OCI-M1 (cell line): ENCODE measurements at regions not wholly inside any gene's neighbourhood (a gene's known extent, or its start where the extent isn't known, plus 50 kb on each side); places are given as distances from the start of the nearest gene placed in this dataset.
A peak's percentile ranks its signal among the peaks of the same experiment; 100 is the strongest.
"Not testable (repeated sequence)": the region's sequence is repeated elsewhere in the genome, so short reads cannot be mapped to it uniquely, and the experiment has no call there.

Experiments used
- DNase-seq: peaks from one replicate; lab custom pipeline; 2025; lab: John Stamatoyannopoulos, UW

DNA sequence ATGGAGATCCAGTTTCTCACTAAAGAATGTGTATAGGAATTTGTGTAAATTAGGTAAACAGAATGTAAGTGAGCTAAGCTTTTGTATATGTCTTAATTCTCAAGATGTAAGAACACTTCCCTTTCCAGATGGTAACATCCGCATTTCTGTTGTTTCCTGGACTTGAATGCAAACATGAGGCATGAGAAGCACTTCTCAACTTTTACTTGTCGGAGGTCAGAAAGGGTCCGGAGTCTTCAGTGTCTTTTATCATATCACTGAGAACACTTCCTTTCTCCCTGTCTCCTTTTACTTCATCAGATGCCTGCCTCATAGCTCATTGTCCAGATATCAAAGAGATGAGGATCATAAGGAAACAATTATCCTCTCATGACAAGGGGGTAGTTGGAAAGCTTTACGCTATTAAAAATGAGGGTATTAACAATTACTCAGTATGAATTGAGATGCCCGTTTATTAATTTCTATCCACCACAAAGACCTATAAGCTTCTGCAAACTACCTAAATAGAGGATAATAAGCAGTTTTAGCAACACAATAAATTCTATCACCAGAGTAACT is 214.1 kb upstream of the FLRT2 start:
- no peak for DNase-seq

DNA sequence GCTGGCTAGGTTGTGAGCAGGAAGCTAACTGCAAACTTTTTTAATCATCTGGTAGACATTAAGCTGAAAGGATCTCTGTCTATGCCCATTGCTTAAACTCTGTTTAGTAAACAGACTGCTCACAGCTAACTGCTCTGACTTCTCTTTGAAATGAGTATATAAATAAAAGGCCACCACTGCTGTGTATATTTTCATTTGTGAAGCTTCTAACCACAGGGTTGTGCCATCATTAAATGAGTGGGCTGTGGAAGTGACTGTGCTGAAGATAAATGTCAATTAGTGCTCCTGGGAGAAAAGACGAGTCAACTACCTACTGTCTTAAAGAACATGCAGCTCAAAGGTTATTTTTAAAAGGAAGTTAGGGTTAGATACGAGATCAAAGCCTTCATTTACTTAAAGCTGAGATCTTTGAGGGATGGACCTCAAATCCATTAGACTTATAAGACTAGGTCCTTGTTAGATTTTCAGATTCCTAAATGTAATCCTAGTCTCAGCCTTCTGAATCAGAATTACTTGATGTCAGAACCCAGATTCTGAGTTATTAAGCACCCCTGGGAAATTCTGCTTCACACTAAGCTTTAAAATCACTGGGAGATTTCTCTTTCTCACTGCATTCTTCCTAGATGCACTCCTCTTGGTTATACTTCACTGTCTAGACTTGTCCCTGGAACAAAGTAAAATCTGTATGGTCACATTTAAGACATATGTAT is 213.1 kb upstream of the FLRT2 start:
- DNase-seq = peak; percentile 8

DNA sequence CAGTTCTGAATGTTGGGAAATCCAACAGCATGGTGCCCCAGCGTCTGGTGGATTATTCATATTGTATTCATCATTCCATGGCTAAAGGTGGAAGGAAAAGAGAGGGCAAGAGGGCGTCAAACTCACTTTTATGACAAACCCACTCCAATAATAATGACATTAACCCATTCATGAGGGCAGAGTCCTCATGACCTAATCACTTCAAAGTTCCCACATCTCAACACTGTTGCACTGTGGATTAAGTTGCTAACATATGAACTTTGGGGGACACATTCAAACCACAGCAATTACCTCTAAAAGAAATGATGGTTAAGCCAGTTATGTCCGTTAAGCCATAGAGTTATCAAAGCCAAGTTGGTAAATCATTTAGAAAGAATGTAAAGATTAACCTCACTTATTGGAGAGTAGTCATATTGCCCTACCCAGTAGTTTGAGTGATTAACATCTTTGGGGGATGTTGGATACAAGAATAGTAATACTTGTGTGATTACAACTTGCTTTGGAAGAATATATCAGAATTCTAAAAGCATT is 212.4 kb upstream of the FLRT2 start:
- no peak for DNase-seq

DNA sequence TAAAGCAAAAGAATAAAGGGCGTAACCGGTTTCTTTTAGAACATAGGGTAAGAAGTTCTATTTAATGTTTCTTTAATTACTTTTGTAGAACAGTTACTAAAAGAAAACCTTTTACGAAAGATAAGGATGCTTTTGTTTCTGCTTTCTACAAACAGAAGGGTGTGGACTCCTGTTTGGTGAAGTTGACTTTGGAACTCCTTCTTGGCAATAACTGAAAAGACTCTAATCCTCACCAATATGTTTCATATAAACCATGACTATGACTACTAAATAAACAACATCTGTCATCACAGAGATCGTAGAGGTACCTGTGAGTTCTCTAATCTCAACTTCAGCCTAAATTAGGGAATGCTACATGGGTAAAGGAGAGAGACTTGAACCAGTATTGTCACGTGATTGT is 210.8 kb upstream of the FLRT2 start:
- no peak for DNase-seq

DNA sequence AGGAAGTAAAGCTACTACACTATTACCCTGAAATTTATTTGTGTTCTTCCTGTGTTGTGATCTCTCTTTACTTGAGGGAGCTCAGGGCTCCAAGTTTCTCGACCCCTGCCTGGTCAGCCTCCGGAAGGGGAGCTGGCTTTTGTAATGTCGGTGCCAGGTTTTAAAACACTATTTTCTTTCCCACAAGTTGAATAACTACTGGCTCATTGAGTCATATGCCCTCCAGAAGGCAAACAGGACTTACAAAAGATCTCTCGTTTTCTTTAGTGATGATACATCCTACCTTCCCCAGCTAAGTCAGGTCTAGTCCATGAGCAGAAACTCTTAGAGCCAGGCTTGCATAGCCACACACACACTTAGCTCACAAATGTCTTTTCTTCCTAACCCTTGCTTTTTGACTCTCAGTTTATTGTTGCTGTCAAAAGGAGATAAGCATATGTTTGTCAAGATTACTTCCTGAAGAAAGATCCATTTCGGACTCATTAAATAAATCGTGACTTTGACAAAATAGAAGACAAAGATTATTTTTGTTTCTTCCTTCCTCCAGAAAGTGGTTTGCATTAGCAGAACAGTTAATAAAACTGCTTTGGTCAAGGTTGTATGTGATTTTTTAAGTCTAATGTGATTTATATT is 209.8 kb upstream of the FLRT2 start:
- DNase-seq = peak; percentile 66

DNA sequence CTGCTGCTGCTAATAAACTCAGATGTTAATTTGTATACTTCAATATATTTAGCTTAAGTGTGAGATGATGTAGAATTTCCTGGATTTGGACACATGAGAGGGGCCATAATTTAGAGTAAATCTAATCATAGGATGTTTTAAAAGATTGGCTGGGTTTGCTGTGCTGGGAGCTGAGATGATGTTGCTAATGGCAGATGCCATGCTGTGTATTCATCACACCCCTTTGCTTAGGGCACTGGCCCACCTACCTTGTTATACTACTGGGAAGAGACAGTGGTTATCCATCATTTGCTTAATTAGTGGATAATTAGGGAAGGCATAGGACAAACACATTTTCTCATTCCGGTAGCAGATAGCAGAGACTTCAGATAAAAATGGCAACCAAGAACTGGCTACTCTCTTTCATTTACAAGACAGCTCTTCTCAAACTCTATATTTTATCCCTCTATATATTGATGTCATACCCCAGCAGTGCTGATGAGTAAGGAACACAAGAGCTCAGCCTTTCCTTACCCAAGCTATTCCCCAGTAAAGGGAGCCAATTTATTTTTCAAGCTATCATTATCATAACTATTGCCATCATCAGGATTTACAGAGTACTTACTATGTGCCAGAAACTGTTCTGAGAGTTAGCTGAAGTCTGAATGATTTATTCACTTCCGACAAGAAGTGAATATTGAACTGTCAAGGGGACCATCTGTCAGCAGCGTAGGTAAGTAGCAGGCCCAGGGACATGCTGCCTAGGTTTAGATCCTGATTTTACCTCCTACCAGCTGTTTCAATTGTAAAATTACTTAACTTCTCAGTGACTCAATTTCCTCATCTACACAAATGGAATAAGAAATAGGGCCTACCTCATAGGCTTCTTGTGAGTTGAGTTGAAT is 204.6 kb upstream of the FLRT2 start:
- DNase-seq = no peak

DNA sequence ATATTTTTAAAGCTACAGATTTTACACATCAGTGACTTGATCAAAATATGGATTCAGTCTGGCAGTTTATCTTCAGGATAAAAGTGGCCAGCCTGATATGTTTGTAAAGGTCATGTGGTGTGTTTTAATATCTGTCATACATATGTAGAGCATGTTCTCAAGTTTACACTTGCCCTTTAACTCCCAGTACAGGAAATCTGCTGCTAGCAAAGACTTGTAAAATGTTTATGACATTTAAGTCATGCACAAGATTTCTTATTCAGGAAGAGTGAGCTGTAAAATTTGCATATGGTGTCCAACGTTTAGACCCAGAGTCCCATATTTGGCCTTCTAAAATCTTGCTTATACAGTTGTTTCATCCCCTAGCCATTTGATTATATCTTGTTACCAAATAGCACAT is 197.5 kb upstream of the FLRT2 start:
- no peak for DNase-seq

DNA sequence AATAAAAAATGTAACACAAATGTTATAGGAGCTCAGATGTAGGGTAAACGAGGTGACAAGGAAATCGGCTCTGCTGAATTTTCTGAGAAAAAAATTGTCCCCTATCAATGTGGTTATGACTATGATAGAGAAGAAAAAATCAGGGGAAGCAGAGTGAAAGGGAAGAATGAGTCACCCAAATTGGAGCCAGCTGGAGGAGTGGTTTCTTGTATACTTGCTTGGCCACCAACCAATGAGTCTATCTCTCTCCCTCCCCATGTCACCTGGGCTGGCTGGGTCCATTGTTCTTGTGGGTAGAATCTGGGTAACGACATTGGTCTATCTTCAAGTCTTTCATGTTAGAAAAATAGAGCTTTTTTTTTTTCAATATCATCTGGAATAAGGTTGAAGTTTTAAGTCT is 196.6 kb upstream of the FLRT2 start:
- peak; percentile 65 for DNase-seq

DNA sequence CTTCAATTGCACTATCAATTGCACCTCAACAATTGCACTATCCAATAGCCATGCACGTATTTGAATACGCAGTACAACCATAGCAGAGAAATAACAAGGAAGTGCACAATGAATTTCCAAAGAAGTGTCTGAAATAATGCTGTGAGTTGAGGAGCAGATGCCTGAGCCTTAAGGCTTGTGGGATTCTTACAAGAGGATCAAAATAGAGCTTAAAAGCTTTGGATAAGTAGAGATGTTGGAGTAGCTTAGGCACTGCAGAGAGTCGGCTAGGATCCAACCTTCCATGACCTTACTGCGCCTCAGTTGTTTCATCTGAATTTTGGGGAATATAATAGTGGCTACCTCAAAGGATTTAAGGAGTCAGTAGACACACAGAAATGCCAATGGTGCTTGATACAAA is 196.1 kb upstream of the FLRT2 start:
- no peak for DNase-seq

DNA sequence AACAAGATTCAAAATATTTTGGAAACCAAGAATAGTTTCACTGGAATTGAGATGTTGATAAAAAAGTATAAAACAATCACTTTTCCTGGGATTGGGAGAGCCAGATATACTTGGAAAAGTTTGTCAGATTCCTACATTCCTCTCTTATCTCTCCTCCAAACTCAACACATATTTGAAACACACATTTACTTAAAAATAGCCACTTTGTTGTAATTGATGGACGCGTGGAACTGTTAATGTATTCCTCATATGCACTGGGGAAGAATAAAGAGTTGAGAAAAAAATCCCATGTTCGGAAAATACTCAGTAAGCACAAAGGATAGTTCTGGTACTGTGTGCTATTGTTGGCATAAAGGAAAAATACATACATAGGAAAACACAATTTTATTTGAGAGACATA is 195.6 kb upstream of the FLRT2 start:
- DNase-seq = no peak

DNA sequence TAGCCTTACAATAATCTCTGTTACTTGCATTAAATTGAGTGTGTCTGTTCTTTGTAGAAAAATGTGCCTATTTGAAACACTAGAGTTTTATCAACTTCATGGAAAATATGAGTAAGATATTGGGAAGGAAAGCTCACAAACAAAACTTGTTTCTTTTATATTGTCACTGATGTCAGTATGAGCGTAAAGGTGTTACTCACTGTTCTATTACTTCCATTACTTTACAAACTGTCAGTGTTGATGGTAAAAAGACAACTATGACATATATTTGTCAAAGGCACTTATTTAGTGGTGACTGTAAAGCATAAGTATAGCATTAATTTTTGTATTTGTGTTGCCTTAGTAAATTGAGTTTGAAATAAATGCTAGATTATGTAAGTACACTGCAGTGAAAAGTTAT is 193.7 kb upstream of the FLRT2 start:
- no peak for DNase-seq

DNA sequence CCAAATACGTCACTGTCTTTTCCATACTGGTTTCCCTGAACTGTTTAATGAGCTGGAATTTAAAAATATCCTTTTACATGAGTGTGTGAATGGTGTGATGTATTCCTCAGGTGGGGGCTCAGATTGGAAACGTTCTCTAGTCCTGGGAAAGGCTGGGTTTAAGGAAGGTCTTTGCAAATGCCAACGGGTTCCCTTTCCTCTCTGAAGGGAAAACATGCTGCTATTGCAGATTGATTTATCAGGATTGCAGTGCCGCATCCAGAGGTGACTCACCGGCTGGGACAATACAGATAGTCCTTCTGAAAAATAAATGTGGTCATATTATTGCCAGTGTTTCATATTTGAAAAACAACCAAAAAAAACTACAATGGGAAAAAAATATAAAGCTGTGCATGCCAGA is 193.1 kb upstream of the FLRT2 start:
- no peak for DNase-seq

DNA sequence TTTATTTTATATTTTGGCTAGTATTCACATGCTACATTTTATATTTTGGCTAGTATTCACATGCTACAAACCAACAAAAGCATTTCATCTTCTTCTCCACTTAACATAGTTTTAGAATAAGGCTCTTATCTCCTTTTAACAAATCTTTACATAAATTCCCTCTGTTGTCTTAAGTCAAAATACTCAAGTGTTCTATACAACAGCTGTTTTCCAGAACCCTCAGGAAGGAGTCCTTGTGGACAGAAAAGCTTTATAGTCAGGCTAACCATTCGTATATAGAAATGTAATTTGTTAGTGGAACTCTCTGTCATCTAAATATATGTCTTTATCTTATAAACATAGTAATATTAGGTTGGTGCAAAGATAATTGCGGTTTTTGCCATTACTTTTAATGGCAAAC is 191.0 kb upstream of the FLRT2 start:
- no peak for DNase-seq

DNA sequence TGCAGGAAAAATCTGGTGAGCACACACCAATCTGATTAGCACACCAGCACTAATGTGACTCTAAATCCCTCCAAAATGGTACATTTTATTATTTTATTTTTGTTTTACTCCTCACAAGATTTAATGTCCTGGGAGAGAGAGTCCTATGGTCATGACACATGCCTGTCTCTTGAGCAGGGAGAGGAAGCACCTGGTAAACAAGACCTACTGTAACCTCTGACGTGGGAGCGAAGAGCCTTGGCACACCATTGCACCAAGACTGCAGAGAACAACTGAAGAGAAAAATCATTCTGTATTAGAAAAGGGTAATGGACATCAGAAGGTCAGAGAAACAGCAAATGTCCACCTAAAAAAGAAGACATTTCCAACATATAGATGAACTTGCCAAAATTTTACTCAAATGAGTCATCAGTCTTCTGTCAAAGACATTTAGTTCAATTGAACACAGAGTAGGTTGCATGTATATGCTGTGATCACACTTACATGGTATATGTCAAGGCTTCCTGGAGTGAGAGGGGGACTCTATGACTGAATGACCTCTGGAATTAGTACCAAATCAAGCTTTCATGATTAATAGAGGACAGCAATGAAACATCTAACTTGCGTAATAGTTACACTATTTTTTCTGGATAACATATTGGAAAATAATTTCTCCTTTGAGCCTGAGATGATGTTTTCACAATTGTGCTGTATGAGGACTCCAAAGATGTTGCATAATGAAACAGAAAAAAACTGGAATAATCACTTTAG is 186.9 kb upstream of the FLRT2 start:
- DNase-seq = no peak

DNA sequence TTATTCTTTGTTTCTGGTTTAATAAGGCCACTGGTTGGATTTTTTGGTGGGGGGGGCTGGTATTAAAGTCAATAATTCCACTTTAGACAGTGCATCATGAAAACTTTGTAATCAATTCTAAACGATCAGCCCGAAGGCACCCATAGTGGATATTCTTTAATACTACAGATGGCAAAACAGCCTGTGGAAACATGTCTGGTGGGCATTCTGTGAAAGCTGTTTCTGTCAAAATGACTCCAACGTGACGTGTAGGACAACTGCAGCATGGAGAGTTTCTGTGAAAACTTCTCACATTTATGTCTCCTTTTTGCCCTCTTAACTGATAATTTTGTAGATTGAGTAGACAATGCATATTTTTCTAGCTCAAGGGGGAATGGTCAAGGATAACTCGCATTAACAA is 185.8 kb upstream of the FLRT2 start:
- no peak for DNase-seq

DNA sequence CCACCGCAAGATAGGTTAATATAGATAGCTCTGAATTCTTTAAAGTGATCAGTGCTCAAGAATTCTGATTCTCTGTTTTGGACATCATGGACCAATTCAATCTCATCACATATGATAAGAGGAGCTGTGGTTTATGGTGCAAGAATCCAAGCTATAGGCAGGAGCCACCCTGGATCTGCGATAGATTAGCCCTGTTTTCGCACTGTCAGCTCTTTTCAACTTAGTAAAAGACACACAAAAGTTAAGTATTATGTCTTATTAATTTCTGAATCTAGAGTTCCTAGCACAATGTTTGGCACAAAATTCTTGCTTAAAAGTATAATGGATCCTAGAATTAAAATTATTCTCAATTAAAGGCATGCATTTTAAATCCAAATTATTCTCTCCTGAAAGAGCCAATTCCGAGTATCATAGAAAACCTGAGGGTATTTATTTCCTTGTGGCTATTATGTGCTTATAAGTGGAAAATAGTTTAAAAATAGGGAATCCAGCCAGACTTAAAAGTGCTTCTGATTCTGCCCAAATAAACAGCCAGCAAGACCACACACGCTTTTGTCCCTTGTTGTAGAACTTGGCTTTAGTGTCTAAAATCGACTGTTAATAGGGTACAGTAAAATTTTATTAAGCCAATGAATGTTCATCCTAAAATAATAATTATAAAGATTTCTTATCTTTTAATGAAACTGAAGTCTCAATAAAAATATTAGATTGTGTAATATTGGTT is 184.9 kb upstream of the FLRT2 start:
- no peak for DNase-seq

DNA sequence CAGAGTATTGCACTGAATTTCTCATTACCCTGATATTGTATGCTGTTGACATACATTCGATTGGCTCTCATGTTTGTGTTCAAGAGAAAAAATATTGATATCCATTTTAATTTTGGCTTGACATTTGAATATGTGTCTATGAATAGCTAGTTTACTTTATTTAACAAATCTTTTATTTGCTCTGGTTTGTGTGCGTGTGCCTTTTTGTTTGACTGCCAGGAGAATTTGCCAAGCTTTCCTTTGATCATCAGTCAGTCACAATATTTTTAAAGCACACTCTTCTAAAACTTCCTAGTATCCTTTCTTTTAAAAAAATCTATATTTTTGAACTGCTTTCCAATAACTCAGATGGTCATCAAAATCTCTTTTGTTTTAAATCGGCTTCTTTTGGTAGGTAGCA is 179.3 kb upstream of the FLRT2 start:
- DNase-seq = no peak

DNA sequence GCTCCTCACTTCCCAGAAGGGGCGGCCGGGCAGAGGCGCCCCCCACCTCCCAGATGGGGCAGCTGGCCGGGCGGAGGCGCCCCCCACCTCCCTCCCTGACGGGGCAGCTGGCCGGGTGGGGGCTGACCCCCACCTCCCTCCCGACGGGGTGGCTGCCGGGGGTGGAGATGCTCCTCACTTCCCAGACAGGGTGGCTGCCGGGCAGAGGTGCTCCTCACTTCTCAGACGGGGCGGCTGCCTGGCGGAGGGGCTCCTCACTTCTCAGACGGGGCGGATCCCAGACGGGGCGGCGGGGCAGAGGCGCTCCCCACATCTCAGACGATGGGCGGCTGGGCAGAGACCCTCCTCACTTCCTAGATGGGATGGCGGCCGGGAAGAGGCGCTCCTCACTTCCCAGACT is 177.4 kb upstream of the FLRT2 start:
- not testable (repeated sequence) for DNase-seq

DNA sequence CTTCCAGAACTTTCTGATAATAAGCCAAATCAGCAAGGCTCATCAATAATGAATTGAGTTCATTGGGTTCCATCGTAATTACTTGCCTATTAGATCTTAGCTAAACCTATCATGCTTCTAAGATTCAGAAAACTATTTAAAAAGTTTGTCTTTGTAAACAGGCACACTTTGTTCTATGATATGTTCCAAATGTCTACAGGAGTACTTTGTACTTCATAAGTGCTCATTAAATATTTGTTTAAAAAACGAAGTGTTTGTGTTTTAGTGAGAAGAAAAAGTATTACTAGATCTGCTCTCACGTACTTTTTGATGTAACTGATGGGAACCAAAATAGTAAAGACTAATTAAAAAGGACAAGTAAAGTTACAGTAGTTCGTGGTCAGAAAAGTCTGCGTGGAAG is 172.8 kb upstream of the FLRT2 start:
- no peak for DNase-seq

DNA sequence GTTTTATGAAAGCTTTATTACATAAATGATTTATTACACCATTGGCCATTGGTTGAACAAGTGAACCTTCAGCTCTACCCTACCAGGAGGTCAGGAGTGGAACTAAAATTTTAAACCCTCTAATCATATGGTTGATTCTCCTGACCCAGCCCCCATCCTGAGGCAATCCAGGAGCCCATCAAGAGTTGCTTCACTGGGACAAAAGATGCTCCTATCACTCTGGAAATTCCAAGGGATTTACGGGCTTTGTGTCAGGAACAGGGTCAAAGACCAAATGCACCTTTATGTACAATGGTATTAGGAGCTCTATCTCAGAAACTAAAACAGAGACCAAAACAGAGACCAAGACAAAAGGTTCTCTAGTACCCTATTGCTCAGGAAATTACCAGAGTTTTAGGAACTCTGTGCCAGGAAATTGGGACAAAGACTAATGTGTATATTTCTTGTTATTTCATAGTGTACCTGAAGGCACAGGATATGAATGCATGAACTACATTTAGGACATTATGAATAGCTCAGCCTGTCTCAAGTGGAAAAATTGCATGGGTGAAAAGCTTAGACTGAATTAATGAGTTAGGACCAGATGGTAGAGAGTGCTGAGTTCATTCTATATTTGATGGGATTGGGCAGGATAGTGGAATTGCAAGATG is 171.7 kb upstream of the FLRT2 start:
- no peak for DNase-seq

DNA sequence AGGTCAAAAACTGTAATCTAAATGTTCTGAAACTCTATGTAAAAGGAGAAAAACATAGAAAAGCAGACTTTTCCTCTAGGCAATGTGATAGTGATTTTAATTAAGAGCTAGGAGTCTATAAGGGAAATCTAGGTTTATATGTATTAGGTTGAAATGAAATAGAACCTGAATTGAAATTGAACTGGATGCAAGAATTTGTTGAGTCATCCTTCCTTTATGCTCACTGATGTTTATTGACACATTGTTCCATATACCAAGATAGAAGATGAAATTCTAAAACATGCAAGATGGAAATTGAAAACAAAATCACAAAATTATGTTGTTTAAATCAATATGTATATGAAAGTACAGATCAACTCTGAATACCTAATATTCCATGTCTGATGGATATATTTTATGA is 170.4 kb upstream of the FLRT2 start:
- no peak for DNase-seq
